ENCODE measurements at regions not wholly inside any gene's neighbourhood (a gene's known extent, or its start where the extent isn't known, plus 50 kb on each side); places are given as distances from the start of the nearest gene placed in this dataset.
A peak's percentile ranks its signal among the peaks of the same experiment; 100 is the strongest.
"Not testable (repeated sequence)": the region's sequence is repeated elsewhere in the genome, so short reads cannot be mapped to it uniquely, and the experiment has no call there.

GRCh38 chr14:89743828-89744227, 210.7 kb downstream of the EFCAB11 start:
- no peak for DNase-seq

GRCh38 chr14:89740241-89740640, 214.3 kb downstream of the EFCAB11 start:
- DNase-seq = no peak

DNA sequence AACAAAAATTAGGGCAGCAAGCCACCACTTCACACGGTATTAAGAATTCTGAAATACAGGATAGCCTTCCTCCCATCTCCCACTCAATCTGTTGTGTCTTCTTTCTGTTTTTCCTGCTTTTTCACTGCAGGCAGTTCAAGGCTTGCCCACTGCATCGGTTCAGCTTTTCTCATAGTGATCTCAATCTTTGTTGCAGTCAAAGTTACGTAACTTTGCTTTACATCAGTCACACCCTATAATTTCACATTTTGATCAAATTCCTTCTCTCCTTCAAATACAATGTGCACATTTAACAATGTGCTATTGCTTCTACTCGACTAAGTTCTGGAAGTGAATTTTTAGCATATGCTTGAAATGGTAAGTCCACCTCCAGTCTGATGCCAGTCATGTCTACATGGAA, 217.6 kb downstream of the EFCAB11 start:
- no peak for DNase-seq

- no peak for DNase-seq
Observed at GRCh38 chr14:89731396-89731933, 223.1 kb downstream of the EFCAB11 start.

GRCh38 chr14:89730687-89731086, 223.8 kb downstream of the EFCAB11 start:
- peak; percentile 62 to 66 for DNase-seq

DNA sequence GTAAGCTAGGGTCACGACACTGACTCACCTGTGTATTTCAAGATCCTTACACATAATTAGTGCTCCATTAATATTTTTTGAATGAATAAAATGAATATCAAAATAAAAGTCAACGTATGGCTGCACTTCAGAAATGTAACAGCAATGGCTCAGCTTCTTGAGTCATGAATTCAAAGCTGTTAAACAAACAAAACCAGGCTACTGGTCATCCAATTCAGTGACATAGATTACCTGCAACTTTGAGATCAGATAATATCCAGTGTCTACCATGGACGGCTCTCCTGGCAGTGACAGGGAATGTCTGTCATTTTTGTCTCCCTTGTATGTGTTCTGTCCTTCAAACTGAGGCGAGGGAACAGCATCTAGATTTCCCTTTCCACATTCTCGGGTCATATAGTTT, 225.6 kb downstream of the EFCAB11 start:
- DNase-seq = no peak

DNA sequence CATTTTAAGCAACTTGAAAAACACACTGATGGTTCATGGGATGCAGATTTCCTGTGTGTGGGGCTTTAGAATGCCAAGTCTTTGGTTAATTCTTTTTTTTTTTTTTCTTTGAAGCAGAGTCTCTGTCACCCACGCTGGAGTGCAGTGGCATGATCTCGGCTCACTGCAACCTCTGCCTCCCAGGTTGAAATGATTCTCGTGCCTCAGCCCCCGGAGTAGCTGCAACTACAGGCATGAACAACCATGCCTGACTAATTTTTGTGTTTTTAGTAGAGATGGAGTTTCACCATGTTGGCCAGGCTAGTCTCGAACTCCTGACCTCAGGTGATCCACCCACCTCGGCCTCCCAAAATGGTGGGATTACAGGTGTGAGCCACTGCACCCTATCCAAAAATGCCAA, 228.3 kb downstream of the EFCAB11 start:
- not testable (repeated sequence) for DNase-seq

GRCh38 chr14:89724628-89724960, 229.9 kb downstream of the EFCAB11 start:
- peak in 1 of 2 experiments; percentile 20 for DNase-seq

DNA sequence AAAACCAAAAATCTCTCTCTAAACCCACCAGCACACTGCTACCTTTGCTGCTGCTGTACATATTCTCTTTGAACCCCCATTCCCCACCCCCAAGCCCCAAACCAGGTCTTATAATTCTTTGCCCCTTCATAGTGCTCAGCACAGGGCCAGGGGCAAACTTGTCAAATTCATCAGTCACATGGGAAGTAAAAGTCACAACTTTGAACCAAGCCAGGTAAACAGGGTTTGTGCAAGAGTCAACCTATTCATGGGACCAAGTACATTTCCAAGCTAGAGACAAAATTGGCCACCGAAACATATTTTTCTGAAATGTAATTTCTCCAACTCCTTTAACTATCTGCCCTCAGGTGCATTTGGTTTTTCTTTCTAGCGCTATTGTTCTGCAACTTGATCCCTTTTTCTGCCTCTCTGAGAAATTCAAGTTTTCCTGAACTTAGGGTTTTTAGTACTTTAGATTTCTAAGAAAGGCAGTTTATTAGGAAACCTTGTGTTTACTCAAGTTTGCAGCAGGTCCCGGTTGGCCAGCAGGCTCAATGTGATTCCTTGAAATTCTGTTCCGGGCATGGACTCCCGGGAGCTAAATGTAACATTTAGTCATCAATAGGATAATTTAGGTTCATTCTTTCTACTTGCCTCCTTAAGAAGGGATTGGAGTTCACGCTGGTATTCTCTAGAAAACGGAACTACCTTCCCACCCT, 230.5 kb downstream of the EFCAB11 start:
- DNase-seq = peak in 1 of 2 experiments; percentile 30

DNA sequence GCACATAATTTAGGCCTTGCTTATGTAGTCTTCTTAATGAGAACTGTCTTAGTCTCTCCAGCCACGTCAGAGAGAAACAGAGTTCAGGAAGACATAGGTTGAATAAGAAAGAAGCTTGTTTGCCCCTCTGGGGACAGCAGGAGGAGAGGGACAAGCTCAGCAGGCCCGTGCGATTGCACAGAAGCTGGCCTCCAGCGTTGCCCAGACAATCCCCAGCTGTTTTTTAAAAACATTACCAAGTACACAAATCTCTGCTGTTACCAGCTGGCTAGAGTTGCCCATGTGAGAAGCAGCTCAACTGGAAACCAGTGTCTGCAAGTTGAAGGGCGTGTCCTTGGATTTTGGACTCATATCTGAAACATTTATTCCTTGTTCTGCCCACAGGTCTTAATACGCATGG, 232.6 kb downstream of the EFCAB11 start:
- no peak for DNase-seq

DNA sequence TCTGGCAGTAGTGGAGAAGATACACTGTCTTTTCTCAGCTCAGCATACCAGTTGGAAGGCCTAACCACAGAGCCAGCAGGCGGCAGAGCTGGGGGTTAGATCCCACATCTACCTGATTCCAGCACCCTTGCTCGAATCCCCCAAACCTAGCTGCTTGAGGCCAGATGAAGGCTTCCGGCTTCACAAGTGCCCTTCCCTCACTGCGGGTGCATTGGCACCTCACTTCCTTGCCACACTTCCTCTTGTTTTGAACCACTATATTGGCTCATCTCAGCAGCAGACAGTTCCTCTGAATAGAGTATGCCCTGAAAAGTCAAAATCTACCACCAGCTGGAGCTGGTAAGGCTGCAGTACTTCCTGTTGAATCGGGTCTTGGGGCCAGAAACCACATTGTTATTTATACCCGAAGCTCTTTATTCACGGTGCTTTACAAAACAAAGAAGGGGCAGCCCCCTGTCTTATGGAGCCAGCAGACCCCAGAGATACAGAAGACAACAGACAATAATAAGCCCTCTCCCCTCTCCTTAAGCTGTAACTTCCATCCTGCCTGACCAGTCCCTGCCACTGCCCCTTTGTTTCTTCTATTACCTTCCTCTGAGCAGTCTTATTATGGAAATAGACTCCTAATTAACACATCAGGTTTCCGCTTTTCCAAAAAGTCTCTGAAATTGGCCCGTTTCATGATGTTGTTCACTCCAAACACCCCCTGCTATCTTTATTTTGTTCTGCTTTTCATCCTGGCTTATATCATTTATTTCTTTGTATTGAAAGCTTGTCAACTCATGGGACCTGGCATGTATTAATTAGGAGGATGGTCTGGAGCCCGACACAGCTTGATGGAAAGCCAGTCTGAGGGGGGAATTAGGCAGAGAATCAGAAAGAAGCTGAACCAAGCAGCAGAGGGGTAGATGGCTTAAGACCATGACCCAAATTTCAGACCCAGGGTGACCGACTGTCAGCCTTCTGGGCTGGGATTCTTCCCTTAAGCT, 233.5 kb downstream of the EFCAB11 start:
- peak; percentile 98 to 99 for DNase-seq

DNA sequence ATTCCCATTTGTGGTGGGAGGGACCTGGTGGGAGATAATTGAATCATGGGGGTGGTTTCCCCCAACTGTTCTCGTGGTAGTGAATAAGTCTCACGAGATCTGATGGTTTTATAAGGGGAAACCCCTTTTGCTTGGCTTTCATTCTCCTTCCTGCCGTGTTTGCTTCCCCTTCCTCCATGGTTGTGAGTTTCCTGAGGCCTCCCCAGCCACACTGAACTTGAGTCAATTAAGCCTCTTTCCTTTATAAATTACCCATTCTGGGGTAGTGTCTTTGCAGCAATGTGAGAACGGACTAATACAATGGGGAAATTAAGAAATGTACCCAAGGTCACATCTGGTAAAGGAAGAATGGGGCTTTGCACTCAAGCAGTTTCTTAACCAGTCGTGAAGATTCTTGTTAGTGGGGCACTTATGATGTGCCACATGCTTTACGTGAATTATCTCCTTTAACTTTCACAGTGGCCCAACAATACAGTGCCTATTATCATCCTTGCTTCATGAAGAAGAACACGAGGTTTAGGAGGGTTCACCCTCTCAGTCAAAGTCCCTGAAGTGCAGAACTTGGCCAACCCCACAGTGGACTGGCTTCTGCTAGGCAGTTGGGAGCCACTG, 234.3 kb downstream of the EFCAB11 start:
- DNase-seq = peak; percentile 42 to 47

DNA sequence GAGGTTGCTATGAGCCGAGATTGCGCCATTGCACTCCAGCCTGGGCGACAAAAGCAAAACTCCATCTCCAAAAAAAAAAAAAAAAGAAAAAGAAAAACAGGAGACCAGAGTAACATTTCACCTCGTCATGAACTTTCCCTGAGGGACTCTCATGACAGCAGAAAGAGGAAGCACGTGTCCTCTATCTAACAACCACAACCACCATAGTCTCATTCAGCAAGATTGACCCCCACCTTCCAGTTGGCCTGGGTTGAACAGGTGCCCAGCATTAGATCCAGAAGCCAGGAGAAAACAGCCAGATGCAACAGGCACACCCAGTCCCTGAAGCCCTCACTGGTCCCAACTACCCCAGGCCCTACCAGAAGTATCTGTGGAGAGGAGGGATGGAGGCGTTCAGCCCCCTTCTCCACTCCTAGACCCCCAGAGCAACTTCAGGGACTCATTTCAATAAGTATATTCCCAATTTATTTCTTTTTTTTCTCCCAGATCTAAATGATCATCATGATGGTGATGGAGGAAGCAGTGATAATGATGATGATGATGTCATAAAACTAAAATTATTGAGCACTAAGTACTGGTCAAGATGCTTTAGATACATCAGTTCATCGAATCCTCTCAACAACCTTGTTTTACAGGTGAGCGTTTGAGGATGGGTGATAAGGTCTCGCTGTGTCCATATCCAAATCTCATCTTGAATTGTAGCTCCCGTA, 235.0 kb downstream of the EFCAB11 start:
- DNase-seq = peak; percentile 80 to 88

- DNase-seq = no peak
Observed at GRCh38 chr14:89708982-89709625, 245.4 kb downstream of the EFCAB11 start.

DNA sequence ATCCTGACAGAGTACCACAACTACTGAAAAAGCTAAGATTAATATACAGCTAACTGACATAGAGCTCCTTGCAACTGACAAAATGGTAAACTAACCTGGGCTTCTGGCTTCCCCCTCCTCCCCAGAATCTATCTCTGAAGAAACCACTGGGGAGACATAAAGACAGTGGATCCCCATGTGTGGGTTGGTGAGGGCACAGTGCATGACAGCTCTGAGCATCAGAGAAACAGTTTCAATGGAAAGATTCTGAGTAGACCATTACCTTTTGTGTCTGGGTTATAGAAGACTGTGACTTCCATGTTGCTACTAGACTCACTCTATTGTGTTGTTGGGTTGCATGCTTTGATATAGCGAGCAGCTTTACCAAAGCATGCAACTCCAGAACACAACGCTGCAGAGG, 247.4 kb downstream of the EFCAB11 start:
- no peak for DNase-seq

DNA sequence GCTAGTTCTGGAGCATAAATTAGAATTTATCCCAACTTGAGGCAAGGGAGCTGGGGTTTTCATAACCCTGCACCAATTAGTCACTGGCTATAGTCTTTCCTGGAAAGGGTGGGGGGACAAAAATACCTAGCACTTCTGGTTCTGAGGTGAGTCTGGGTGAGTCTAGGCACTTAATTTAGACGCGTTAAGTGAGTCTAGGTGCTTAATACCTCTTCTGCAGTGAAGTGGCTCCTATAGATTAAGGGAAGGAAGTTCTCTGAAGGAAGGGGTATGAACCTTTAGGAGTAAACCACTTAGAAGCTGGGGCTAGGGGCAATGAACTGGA, 251.7 kb downstream of the EFCAB11 start:
- no peak for DNase-seq

DNA sequence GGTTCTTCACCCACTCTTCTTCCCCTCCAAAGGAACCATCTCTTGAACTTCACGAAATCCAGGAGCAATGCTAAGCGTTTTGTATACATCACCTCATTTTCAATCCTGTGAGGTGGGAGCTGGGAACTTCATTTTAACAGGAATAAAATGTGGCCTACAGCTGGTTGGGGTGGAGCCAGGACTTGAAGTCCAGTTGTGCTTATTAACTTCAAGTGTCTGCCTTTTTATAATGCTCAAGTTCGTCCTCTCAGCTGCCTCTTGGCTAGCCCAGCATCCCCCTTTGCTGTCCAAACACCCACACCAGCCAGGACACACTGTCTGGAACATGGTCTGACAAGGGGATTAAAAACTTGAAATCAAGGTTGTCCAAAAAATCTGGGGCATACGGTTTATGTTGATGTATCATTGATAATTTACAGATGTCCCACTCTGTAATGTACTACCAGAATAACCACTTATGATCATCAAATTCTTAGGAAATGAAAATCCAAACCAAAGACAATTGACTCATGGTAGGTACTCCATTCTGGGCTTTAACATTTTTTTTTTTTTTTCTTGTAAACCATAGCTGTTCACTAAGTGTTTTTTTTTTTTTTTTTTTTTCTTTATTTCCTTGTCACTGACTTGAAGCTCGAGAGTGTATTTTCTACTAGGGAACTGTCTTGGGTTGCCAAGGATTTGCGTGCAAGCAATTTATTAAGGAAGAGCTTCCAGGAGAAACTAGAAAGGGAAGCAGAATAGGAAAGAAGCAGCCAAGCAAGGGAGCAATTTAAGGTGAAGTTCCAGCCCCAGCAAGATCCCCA, 252.3 kb downstream of the EFCAB11 start:
- no peak for DNase-seq

DNA sequence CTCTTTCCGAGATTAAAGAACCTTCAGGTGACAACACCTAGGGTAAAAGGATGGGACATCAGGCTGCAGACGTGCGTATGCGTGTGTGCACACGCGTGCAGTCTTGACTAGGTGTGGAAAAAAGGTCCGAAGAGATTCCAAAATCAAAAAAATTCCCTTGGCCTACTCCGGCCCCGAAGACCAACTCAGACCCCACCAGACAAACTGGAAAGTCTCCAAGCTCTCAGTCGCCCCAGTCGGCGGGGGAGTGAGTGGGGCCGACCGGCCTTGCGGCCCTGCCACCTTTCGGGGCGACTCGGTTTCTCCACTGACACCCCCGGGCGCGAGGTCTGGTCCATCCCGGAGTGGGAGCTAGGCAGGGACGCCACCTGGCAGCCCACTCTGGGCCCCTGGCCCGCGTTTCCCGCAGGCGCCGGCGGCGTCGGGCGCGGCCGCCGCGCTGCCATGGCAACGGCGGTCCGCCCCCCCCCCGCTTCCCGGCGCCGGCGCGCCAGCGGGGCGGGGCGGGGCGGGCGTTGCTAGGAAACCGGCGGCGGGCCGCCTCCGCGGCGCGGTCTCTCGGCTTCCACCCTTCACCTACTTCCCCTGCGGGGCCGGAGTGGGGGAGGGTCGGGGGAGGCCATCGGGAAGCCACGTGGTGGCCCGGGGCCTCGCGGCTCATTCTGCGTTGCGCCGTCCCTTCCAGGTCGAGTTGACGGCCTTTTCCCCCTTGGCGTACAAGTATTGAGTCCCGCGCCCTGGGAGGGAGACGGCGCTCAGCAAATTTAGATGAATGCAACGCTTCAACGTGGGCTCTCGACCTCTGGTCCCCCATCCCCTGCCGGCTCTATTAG, 253.1 kb downstream of the EFCAB11 start:
- peak; percentile 26 to 28 for DNase-seq

DNA sequence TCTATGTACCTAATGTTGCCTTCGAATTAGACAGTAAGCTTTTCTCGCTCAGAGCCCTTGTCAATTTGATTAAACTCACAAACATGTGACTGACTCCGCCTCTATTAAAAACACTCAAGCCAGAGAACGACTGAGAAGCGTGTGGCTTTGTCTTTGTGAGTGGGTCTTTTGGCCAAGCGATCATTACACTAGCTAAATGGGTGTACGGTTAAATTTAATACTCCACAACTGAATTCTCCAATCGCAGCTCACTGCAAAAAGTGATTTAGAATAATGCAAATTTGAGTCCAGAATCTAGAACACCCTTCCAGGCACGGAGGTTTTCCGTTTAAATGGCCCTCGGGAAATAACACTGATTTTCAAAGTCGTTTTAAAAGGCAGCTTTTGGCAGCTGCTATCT, 253.7 kb downstream of the EFCAB11 start:
- no peak for DNase-seq

DNA sequence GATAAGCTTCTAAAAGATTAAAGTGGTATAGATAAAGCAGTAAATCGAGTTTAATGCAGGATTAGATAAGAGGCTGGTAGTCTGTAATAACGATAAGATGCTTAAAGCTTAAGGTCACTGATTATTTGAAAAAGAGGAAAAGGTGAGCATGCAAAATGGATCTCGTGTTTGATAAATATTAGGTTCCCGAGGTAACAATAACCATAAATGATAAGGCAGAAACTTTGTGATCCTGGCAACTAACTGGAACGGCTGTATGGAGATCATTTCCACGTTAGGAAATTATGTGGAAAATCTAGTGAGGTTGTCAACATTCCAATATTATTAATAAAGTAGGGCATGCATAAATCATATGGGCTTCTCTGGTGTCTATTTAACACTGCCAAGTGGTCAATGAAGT, 255.5 kb downstream of the EFCAB11 start:
- no peak for DNase-seq
